ENCODE measurements at regions not wholly inside any gene's neighbourhood (a gene's known extent, or its start where the extent isn't known, plus 50 kb on each side); places are given as distances from the start of the nearest gene placed in this dataset.

DNA sequence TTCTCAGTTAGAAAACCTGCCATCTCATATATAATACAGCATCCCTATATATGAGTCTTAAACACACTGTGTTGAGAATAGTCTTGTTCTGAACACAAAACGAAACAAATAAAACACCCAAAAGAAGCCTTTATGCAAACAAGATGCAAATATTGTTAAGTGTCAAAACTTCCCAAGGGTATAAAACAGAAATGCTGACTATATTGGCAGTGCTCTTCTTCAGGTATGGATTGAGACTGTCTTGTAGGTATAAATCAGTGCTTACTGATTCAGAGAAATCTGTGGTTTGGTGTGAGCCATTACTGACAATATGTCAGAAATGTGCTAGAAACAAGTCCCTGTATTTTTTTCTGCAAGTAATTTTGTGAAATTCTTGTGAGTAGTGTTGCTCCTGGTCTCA is 82.8 kb upstream of the CTSO start:
- H3K27ac ChIP-seq, result no peak overlapping the region
- no peak for TF ChIP-seq CTCF (IDR thresholded peaks at IDR 0.05)

GRCh38 chr4:156029691-156030090 is 76.0 kb upstream of the CTSO start:
- no peak for TF ChIP-seq CTCF (IDR thresholded peaks at IDR 0.05)
- H3K27ac ChIP-seq, result no peak overlapping the region
- no peak for DNase-seq (ENCODE audit: low spot score)
- H3K4me3 ChIP-seq, result no peak overlapping the region

More for the DNA sequence above, 82.8 kb upstream of the CTSO start:
- no peak for DNase-seq (ENCODE audit: low spot score)
- H3K4me3 ChIP-seq, result no peak overlapping the region

- no peak overlapping the region for H3K27ac ChIP-seq
- H3K4me3 ChIP-seq, result no peak overlapping the region
- no peak for TF ChIP-seq CTCF (IDR thresholded peaks at IDR 0.05)
- DNase-seq (ENCODE audit: low spot score), result no peak
Measured at GRCh38 chr4:156021298-156021697, 67.6 kb upstream of the CTSO start.

DNA sequence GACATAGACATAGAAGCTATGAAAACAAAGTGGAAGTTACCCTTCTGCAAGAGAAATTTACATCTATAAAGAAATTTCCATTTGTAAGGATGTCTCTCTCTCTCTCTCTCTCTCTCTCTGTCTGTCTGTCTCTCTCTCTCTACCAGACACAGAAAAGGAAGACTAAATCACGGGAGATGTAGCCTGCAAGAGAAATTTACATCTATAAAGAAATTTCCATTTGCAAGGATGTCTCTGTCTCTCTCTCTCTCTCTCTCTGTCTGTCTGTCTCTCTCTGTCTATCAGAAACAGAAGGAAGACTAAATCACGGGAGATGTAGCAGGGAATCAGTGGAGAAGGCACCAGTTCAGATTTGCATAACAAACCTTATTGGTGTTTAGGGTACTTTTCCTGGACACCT is 65.6 kb upstream of the CTSO start:
- Histone ChIP-seq H3K27ac (no peak overlapping the region), H3K4me3 (no peak overlapping the region)
- DNase-seq (ENCODE audit: low spot score), result no peak
- no peak for TF ChIP-seq CTCF (IDR thresholded peaks at IDR 0.05)

DNA sequence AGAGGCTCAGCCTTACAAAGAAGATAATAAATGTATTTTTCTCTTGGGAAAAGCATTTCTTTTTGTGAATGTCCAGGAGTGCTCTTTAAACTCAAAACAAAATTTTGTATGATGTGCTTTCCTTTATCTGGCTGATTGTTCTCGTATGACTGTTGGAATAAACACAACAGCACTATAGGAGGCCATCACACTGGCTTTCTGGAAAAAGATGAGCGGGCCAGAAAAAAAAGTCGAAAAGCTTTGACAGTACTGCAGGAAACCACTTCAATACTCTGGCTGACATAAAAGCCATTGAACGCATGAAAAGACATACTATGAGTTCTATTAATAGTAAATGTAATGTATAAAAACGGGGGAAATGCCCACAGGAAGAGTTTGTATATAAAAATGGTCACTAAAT is 64.7 kb upstream of the CTSO start:
- no peak for DNase-seq (ENCODE audit: low spot score)
- H3K4me3 ChIP-seq, result no peak overlapping the region
- no peak for TF ChIP-seq CTCF (IDR thresholded peaks at IDR 0.05)
- H3K27ac ChIP-seq, result no peak overlapping the region

- no peak for TF ChIP-seq CTCF (IDR thresholded peaks at IDR 0.05)
- no peak for DNase-seq (ENCODE audit: low spot score)
- no peak overlapping the region for H3K27ac ChIP-seq
- H3K4me3 ChIP-seq, result no peak overlapping the region
Measured at GRCh38 chr4:156015781-156016180, 62.1 kb upstream of the CTSO start.

- H3K27ac ChIP-seq, result no peak overlapping the region
- H3K4me3 ChIP-seq, result no peak overlapping the region
- DNase-seq (ENCODE audit: low spot score), result no peak
- no peak for TF ChIP-seq CTCF (IDR thresholded peaks at IDR 0.05)
Measured at GRCh38 chr4:156006192-156006591, 52.5 kb upstream of the CTSO start.

Data from coronary artery (tissue), 2 donors.